Hypothalamus (tissue), 51 donors: ENCODE measurements at regions not wholly inside any gene's neighbourhood (a gene's known extent, or its start where the extent isn't known, plus 50 kb on each side); places are given as distances from the start of the nearest gene placed in this dataset.
"Not testable (repeated sequence)": the region's sequence is repeated elsewhere in the genome, so short reads cannot be mapped to it uniquely, and the experiment has no call there.

ENCODE experiments used
- DNase-seq, 51 donors: peaks; one replicate each; lab custom pipeline; 2025; lab: John Stamatoyannopoulos, UW

- DNase-seq, result no peak
These were observed 203.9 kb upstream of the ADCY2 start for GRCh38 chr5:7192016-7192415.

DNA sequence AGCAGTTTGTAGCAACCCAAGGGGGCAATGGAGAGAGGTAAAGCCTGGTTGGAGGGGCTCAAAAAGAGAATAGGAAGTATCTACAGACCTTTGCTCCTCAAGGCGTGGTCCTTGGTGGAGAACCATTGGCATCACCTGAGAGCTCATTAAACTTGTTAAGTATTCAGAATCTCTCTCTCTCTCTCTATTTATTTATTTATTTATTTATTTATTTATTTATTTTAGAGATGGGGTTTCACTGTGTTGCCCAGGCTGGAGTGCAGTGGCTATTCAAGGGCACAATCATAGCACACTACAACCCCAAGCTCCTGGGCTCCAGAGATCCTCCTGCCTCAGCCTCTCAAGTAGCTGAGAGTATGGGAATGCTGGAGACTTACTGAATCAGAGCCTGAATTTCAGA is 193.1 kb upstream of the ADCY2 start:
- DNase-seq, result no peak

- no peak for DNase-seq
These were observed 188.0 kb upstream of the ADCY2 start for GRCh38 chr5:7207979-7208378.

GRCh38 chr5:7208938-7209337 is 187.0 kb upstream of the ADCY2 start:
- peak in 1 of 51 donors; percentile 4 for DNase-seq

DNA sequence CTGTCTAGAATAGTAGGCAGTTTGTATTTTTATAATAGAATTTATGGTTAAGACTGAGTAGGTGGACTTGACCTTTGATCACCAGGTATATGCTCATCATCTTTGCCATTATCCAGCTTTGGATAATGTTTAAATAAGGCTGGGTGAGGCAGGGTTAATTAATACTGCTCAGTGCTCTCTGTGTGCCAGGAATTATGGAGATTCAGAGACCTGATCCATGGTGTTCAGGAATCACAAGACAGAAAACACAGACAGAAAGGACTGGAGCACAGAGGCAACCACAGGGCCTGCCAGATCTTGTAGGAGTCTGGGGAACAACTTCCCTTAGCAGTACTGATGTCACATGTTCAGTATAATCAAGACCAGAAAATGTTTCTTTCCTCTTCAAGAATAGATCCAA is 186.3 kb upstream of the ADCY2 start:
- DNase-seq, result no peak

GRCh38 chr5:7210549-7210948 is 185.4 kb upstream of the ADCY2 start:
- DNase-seq, result no peak

DNA sequence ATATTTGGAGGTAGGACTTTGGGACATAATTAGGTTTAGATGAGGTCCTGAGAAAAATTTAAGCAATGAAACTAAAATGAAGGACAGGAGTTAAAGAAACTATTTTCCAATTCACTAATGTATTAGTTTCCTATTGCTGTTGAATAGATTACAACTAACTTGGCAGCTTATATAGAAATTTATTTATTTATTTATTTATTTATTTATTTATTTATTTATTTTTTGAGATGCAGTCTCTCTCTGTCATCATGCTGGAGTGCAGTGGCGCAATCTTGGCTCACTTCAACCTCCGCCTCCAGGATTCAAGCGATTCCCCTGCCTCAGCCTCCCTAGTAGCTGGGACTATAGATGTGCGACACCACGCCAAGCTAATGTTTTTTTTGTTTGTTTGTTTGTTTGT is 182.4 kb upstream of the ADCY2 start:
- DNase-seq, result no peak

GRCh38 chr5:7214906-7215416 is 181.0 kb upstream of the ADCY2 start:
- DNase-seq, result no peak

- no peak for DNase-seq
These were observed 177.8 kb upstream of the ADCY2 start for GRCh38 chr5:7218141-7218540.

DNA sequence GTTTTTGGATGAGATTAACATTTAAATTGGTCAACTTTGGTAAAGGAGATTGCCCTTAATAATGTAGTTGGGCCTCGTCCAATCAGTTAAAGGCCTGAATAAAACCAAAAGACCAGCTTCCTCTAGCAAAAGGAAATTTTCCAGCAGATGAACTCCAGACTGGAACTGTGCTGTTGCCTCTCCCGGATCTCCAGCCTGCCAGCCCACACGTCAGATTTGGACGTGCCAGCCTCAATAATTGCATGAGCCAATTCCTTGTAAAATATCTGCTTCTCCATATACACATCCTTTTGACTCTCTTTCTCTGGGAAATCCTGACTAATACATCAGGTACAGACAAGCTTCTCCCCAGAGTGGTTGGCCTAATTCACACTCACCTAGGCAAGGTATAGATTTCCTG is 175.8 kb upstream of the ADCY2 start:
- no peak for DNase-seq

DNA sequence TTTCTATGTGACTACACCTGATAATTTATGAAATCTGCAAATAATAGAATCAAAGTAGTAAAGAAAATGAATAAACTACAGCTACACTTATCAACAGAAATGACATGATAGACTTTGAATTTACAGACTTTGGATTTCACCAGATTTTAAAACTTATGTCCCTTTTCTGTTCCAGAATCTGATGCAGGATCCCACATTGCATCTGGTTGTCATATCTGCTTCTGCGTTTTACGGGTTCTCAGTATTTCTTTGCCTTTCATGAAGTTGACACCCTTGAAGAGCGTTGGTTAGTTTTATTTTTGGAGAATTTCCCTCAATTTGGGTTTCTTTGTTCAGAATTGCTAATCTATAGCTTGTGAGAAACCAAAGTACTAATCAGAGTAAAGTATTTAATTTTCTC is 174.9 kb upstream of the ADCY2 start:
- DNase-seq, result no peak

GRCh38 chr5:7225826-7226225 is 170.1 kb upstream of the ADCY2 start:
- DNase-seq, result no peak

- no peak for DNase-seq
These were observed 153.7 kb upstream of the ADCY2 start for GRCh38 chr5:7242118-7242710.

DNA sequence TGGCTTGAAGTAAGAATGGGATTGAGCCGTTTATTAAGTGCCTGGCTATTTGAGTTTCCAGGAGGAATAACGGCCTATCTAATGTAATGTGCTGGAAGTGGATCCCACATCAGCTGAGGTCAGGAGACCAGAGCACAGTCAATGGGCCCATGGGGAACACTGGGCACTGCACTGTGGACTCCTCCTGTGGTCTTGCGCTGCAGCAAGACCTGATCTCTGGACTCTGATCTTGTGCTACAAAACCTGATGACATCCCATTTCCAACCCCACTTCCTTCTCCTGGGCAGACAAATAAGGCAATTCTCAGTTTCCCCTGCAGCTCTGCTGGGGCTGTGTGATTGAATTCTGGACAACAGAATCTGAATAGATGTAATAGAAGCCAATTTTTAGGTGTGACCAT is 151.7 kb upstream of the ADCY2 start:
- DNase-seq, result no peak

- peak in 1 of 51 donors; percentile 45 for DNase-seq
These were observed 150.8 kb upstream of the ADCY2 start for GRCh38 chr5:7245121-7245651.

DNA sequence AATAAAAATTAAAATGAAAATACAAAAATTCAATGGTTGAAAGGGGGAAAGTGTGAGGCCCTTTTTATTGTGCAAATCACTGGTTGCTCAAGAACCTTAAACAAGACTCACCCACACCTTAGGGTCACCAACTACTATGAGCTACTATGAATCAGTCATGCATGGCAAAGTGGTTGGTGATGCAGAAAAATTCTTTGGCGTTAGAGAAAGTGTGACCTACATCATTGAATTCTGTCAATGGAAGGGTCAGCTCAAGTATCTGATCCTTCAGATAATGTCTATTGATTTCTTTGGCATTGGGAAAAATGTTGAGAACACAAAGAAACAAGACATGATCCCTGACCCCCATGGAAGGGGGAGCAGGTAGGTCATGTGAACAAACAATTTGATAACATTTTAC is 149.7 kb upstream of the ADCY2 start:
- DNase-seq, result no peak

DNA sequence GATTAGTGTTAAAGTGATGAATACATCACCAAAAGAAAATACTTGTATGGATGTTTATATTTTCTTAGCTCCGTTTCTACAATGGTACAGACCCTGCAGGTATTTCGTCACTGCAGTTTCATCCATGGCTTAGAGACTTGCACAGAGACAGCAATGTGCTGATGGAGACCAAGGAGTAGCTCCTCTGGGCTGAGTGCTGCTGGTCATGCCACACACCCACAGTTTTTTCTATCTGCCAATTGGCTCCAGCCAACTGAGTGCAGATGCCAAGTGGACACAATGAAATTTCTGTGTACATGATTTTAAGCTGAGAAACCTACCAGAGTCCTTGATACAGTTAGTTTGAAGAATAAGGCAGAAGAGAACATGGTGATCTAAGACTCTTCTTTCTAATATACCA is 145.9 kb upstream of the ADCY2 start:
- no peak for DNase-seq

- DNase-seq, result no peak
These were observed 145.3 kb upstream of the ADCY2 start for GRCh38 chr5:7250611-7251010.

DNA sequence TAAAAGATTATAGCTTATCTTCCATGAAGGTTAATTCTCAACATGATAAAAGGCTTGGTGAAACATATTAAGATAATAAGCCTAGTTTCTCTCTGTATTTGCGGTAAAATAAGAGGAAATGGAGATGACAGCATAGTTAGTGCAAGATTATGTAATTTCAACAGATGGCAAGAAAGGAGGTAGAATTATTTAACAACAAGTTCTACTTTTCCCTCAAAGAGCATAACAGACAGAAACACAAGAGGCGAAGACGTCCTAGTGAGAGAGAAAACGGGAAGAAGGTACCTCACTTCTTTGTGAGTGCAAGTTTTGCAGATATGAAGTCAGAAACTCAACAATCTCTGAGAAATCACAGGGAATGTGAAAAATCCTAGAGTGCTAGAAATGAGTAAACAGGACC is 144.8 kb upstream of the ADCY2 start:
- no peak for DNase-seq

GRCh38 chr5:7261049-7261448 is 134.9 kb upstream of the ADCY2 start:
- DNase-seq, result peak in 2 of 51 donors; percentile 5 to 19

DNA sequence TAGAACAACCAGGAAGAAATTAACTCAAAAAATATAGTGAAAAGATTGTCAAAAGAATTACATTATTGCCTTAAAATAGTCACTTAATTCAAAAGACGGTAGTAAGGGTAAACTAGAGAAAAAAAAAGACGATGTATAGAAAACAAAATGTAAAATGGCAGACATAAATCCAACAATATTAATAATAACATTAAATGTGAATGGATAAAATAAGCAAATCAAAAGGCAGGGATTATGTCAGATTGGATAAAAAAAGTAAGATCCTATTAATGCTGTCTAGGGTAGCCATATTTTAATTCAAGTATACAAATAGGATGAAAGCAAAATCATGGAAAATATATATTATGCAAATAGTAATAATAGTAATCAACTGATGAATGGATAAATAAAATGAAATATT is 134.0 kb upstream of the ADCY2 start:
- no peak for DNase-seq

- DNase-seq, result not testable (repeated sequence)
These were observed 132.4 kb upstream of the ADCY2 start for GRCh38 chr5:7263398-7264015.
